ENCODE measurements at regions not wholly inside any gene's neighbourhood (a gene's known extent, or its start where the extent isn't known, plus 50 kb on each side); places are given as distances from the start of the nearest gene placed in this dataset.
A peak's percentile ranks its signal among the peaks of the same experiment; 100 is the strongest.

DNA sequence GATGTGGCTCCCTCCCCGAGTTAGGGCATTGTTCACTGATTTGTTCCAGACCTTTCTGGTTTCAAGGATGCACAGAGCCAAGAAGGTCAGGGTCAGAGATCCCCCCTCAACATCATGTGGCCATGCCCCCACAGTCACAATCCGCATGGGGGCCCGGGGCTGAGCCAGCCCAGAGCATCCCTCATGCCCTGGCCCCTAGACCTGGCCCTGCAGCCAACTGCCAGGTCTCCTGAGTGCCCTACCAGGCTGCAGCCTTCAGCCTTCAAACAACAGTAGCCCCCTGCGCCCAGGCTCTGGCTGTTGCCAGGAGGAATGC, 142.4 kb downstream of the CRYBB2 start:
- H3K9me3 Mint-ChIP-seq, result no peaks in the 10 kb centered on the region
- H3K36me3 Mint-ChIP-seq, result peaks cover 4% of the 10 kb centered on the region
- no peak overlapping the region for H3K4me3 Mint-ChIP-seq
- H3K4me1 Mint-ChIP-seq (ENCODE audit: unreplicated experiment), result no peaks in the 10 kb centered on the region
- TF ChIP-seq, protein P1, sequence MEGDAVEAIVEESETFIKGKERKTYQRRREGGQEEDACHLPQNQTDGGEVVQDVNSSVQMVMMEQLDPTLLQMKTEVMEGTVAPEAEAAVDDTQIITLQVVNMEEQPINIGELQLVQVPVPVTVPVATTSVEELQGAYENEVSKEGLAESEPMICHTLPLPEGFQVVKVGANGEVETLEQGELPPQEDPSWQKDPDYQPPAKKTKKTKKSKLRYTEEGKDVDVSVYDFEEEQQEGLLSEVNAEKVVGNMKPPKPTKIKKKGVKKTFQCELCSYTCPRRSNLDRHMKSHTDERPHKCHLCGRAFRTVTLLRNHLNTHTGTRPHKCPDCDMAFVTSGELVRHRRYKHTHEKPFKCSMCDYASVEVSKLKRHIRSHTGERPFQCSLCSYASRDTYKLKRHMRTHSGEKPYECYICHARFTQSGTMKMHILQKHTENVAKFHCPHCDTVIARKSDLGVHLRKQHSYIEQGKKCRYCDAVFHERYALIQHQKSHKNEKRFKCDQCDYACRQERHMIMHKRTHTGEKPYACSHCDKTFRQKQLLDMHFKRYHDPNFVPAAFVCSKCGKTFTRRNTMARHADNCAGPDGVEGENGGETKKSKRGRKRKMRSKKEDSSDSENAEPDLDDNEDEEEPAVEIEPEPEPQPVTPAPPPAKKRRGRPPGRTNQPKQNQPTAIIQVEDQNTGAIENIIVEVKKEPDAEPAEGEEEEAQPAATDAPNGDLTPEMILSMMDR (conservative IDR thresholded peaks at IDR 0.05), result no peak
- no peak for DNase-seq (ENCODE audit: extremely low spot score, unreplicated experiment)
- no peak overlapping the region for H3K27ac Mint-ChIP-seq
- H3K27me3 Mint-ChIP-seq, result no peaks in the 10 kb centered on the region

DNA sequence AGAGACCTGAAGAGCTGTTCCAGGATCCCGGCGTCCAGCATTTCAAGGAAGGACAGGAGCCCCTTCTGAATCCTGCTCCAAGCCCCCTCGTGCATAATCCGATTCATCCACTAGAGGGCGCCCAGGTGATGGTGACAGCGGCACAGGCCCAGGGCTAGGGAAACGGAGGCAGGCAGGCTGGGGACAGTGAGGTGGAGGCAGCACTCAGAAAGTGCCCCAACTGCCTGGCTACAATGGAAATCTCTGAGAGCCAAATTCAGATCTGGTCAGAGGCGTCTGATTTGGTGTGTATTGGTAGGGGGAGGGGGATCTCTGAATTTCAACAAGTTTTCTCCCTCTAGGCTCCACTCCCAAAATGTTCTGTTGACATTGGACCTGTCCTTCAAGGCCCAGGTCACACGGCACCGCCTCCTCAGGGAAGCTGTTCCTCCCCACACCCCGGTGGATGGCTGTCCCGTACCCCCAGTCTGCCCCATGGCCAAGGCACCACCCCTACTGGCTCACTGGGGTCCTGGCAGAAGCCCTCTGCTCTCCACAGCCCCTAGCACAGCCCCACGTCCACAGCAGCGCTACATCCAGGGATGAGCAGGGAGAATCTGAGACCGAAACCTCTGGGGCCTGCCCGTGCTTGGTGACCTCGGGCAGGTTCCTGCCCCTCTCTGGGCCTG, 142.9 kb downstream of the CRYBB2 start:
- TF ChIP-seq, protein P1 (conservative IDR thresholded peaks at IDR 0.05), result peak; percentile 94
- Mint-ChIP-seq H3K36me3 (peaks cover 1% of the 10 kb centered on the region), H3K27me3 (no peaks in the 10 kb centered on the region), H3K4me3 (no peak overlapping the region), H3K27ac (no peak overlapping the region), H3K9me3 (no peaks in the 10 kb centered on the region), H3K4me1 (ENCODE audit: unreplicated experiment) (no peaks in the 10 kb centered on the region)
- DNase-seq (ENCODE audit: extremely low spot score, unreplicated experiment), result peak; percentile 85

DNA sequence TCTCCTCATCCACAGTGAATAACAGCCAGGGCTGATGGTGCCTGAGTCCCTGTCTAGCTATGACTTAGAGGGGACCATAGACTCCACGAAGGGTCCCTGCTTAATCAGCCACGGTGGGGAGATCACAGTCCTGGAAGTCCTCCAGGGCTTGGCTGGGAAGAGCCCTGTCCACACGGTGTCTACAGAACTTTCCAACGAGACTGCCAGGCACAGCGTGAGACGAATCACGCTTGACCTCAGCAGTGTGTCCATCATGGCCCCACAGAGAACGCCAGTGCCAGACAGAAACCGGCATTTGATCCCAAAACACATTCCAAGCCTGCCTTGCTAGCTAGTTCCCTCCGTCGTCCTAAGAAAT, 143.4 kb downstream of the CRYBB2 start:
- H3K4me3 Mint-ChIP-seq, result no peak overlapping the region
- no peak overlapping the region for H3K27ac Mint-ChIP-seq
- DNase-seq (ENCODE audit: extremely low spot score, unreplicated experiment), result no peak
- no peaks in the 10 kb centered on the region for H3K36me3 Mint-ChIP-seq
- TF ChIP-seq, protein P1 (conservative IDR thresholded peaks at IDR 0.05), result no peak
- no peaks in the 10 kb centered on the region for H3K9me3 Mint-ChIP-seq
- no peaks in the 10 kb centered on the region for H3K4me1 Mint-ChIP-seq (ENCODE audit: unreplicated experiment)
- no peaks in the 10 kb centered on the region for H3K27me3 Mint-ChIP-seq

DNA sequence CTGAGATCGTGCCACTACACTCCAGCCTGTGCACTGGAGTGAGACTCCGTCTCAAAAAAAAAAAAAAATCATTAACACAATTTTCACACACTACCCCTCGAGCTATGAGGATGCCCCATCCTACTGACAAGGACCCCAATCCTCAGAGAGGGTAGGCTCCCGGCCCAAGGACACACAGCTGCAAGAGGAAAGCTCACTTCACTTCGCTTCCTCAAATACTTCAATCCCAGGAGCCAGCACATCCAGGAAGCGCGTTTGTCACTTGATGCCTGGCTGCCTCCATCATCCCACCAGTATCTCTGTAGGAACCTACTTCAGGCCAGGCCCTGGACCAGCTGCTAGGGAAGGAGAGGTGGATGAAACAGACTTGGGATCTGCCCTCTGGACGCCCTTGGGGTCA, 144.0 kb downstream of the CRYBB2 start:
- Mint-ChIP-seq H3K4me3 (no peak overlapping the region), H3K4me1 (ENCODE audit: unreplicated experiment) (peaks cover 3% of the 10 kb centered on the region), H3K27me3 (no peaks in the 10 kb centered on the region), H3K27ac (no peak overlapping the region), H3K36me3 (no peaks in the 10 kb centered on the region), H3K9me3 (no peaks in the 10 kb centered on the region)
- TF ChIP-seq, protein P1 (conservative IDR thresholded peaks at IDR 0.05), result no peak
- no peak for DNase-seq (ENCODE audit: extremely low spot score, unreplicated experiment)

DNA sequence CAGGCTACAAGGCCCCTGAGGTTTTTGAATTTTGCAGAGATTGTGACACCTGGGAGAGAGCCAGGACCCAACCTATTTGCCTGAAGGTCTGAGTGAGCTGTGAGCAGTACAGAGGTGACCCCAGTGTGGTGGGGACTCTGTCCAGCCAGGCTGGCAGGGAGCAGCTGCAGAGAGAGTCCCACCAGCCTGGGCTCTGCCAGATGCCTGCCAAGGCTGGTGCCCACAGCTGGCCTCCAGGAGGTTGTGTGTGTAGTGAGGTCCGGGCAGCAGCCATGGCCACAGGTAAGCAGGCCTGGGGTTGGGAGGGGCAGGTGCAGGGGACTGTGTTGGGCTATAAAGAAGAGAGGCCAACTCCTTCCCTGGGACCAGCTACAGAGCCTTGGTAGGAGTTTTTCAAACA, 144.8 kb downstream of the CRYBB2 start:
- H3K27ac Mint-ChIP-seq, result no peak overlapping the region
- H3K4me1 Mint-ChIP-seq (ENCODE audit: unreplicated experiment), result peaks cover 10% of the 10 kb centered on the region
- no peaks in the 10 kb centered on the region for H3K9me3 Mint-ChIP-seq
- TF ChIP-seq, protein P1 (conservative IDR thresholded peaks at IDR 0.05), result no peak
- no peak overlapping the region for H3K4me3 Mint-ChIP-seq
- DNase-seq (ENCODE audit: extremely low spot score, unreplicated experiment), result no peak
- H3K36me3 Mint-ChIP-seq, result no peaks in the 10 kb centered on the region
- no peaks in the 10 kb centered on the region for H3K27me3 Mint-ChIP-seq

DNA sequence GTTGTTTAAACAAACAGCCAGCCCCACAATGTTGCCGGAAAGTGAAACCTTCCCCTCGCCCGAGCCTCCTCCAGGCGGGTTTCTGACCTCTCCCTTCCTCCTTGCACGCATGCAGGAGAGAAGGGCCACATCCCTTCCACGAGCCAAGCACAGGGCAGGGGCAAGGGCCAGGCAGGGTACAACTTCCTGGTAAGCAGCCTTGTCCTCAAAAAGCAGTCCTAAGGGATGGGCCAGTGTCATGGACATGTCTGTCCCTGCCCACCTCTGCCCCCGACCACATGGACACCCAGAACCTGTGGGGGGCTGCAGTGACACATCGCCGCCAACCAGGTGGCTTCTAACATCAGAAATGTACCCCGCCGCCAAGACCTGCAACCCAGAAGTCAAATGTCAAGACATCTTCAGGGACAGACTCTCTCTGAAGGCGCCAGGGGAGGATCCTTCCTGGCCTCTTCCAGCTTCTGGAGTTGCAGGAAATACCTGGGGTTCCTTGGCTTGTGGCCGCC, 145.3 kb downstream of the CRYBB2 start:
- Mint-ChIP-seq H3K4me3 (no peak overlapping the region), H3K27me3 (no peaks in the 10 kb centered on the region), H3K4me1 (ENCODE audit: unreplicated experiment) (peaks cover 10% of the 10 kb centered on the region), H3K9me3 (no peaks in the 10 kb centered on the region), H3K27ac (no peak overlapping the region), H3K36me3 (no peaks in the 10 kb centered on the region)
- TF ChIP-seq, protein P1 (conservative IDR thresholded peaks at IDR 0.05), result no peak
- no peak for DNase-seq (ENCODE audit: extremely low spot score, unreplicated experiment)
